DOHH2 (cell line): ENCODE measurements at regions not wholly inside any gene's neighbourhood (a gene's known extent, or its start where the extent isn't known, plus 50 kb on each side); places are given as distances from the start of the nearest gene placed in this dataset.

Experiments
- H3F3A ChIP-seq: fragments of 200-600 bp; sonication (generic), shearing (Covaris generic); 2 replicates; pipeline ENCODE4 v1.6.0; 2016; ENCODE audit warnings: antibody characterized with exemption, mild to moderate bottlenecking; ENCODE audit not compliant: control insufficient read depth, insufficient read depth
- H3K27ac ChIP-seq: fragments of 200-600 bp; sonication (generic); 2 replicates; pipeline ENCODE4 v1.5.1; 2014; ENCODE audit warnings: low read depth, mild to moderate bottlenecking, low read length, moderate library complexity
- H3K27me3 ChIP-seq: fragments of 200-600 bp; sonication (generic); 2 replicates; pipeline ENCODE4 v1.6.1; 2014; ENCODE audit warnings: mild to moderate bottlenecking, low read length, mixed read lengths; ENCODE audit not compliant: control insufficient read depth
- H3K36me3 ChIP-seq: fragments of 200-600 bp; sonication (generic); 2 replicates; pipeline ENCODE4 v1.6.1; 2014; ENCODE audit warnings: mild to moderate bottlenecking, low read length, moderate library complexity, mixed read lengths; ENCODE audit not compliant: control insufficient read depth
- H3K4me1 ChIP-seq: fragments of 200-600 bp; sonication (generic); 2 replicates; pipeline ENCODE4 v1.6.1; 2014; ENCODE audit warnings: mild to moderate bottlenecking, low read length, mixed read lengths; ENCODE audit not compliant: control insufficient read depth
- H3K4me2 ChIP-seq: fragments of 200-600 bp; sonication (generic); 2 replicates; pipeline ENCODE4 v1.6.0; 2014; ENCODE audit warnings: mild to moderate bottlenecking, low read length, moderate library complexity
- H3K4me3 ChIP-seq: fragments of 200-600 bp; sonication (generic); 2 replicates; pipeline ENCODE4 v1.5.1; 2014; ENCODE audit warnings: mild to moderate bottlenecking, low read length, mixed read lengths
- H3K79me2 ChIP-seq: fragments of 200-600 bp; sonication (generic); 2 replicates; pipeline ENCODE4 v1.6.1; 2014; ENCODE audit warnings: mild to moderate bottlenecking, low read length, mixed read lengths; ENCODE audit not compliant: control insufficient read depth
- H3K9me2 ChIP-seq: fragments of 200-600 bp; sonication (generic); replicated peaks from 2 replicates; pipeline ENCODE4 v1.6.1; 2014; ENCODE audit warnings: mild to moderate bottlenecking, low read length, mixed read lengths; ENCODE audit not compliant: control insufficient read depth
- H3K9me3 ChIP-seq: fragments of 200-600 bp; sonication (generic); 2 replicates; pipeline ENCODE4 v1.6.1; 2014; ENCODE audit warnings: antibody characterized with exemption, low read length, mixed read lengths; ENCODE audit not compliant: control insufficient read depth, insufficient read depth
- H4K20me1 ChIP-seq: fragments of 200-600 bp; sonication (generic); 2 replicates; pipeline ENCODE4 v1.6.0; 2014; ENCODE audit warnings: low read depth, mild to moderate bottlenecking, antibody characterized with exemption, low read length, moderate library complexity; ENCODE audit not compliant: control insufficient read depth, insufficient read depth
- CTCF ChIP-seq: fragments of 200-600 bp; sonication (generic); IDR thresholded peaks from one replicate; pipeline ENCODE4 v1.5.1; 2014; ENCODE audit warnings: antibody characterized with exemption, mild to moderate bottlenecking, low read depth, low read length; ENCODE audit not compliant: poor library complexity, severe bottlenecking
- EZH2phosphoT487 ChIP-seq: fragments of 200-600 bp; sonication (generic); IDR thresholded peaks from 2 replicates; pipeline ENCODE4 v1.6.1; 2017; ENCODE audit warnings: borderline replicate concordance, mild to moderate bottlenecking, antibody characterized with exemption, low read length, moderate library complexity, mixed read lengths

GRCh38 chr5:85143138-85143537, 758.5 kb upstream of the EDIL3 start:
- no peaks in the 10 kb centered on the region for H3K9me3 ChIP-seq
- H3K4me3 ChIP-seq, result no peak overlapping the region
- no peak for TF ChIP-seq CTCF
- TF ChIP-seq EZH2phosphoT487, result no peak
- no peak overlapping the region for H3K4me2 ChIP-seq
- no peaks in the 10 kb centered on the region for H4K20me1 ChIP-seq
- no peak overlapping the region for H3K27ac ChIP-seq
- H3K9me2 ChIP-seq, result no peaks in the 10 kb centered on the region
- no peaks in the 10 kb centered on the region for H3K27me3 ChIP-seq
- H3K4me1 ChIP-seq, result no peaks in the 10 kb centered on the region
- H3F3A ChIP-seq, result no peaks in the 10 kb centered on the region
- H3K79me2 ChIP-seq, result no peaks in the 10 kb centered on the region
- H3K36me3 ChIP-seq, result no peaks in the 10 kb centered on the region

GRCh38 chr5:85148701-85149100, 764.0 kb upstream of the EDIL3 start:
- no peak for TF ChIP-seq EZH2phosphoT487
- TF ChIP-seq CTCF, result no peak
- Histone ChIP-seq H3K36me3 (no peaks in the 10 kb centered on the region), H3K9me3 (no peaks in the 10 kb centered on the region), H3K27ac (no peak overlapping the region), H3K4me1 (no peaks in the 10 kb centered on the region), H3F3A (no peaks in the 10 kb centered on the region), H3K4me2 (no peak overlapping the region), H3K79me2 (no peaks in the 10 kb centered on the region), H3K9me2 (no peaks in the 10 kb centered on the region), H3K4me3 (no peak overlapping the region), H4K20me1 (no peaks in the 10 kb centered on the region), H3K27me3 (no peaks in the 10 kb centered on the region)

GRCh38 chr5:85159395-85159794, 774.7 kb upstream of the EDIL3 start:
- TF ChIP-seq CTCF (no peak), EZH2phosphoT487 (no peak)
- Histone ChIP-seq H3K27me3 (no peaks in the 10 kb centered on the region), H3K4me2 (no peak overlapping the region), H3F3A (no peaks in the 10 kb centered on the region), H3K79me2 (no peaks in the 10 kb centered on the region), H3K4me3 (no peak overlapping the region), H3K9me2 (no peaks in the 10 kb centered on the region), H3K4me1 (no peaks in the 10 kb centered on the region), H3K27ac (no peak overlapping the region), H3K9me3 (no peaks in the 10 kb centered on the region), H4K20me1 (no peaks in the 10 kb centered on the region), H3K36me3 (no peaks in the 10 kb centered on the region)

GRCh38 chr5:85168474-85168873, 783.8 kb upstream of the EDIL3 start:
- H3K9me3 ChIP-seq, result no peaks in the 10 kb centered on the region; the same call in 1 of the 2 replicates
- no peaks in the 10 kb centered on the region for H3K36me3 ChIP-seq
- H4K20me1 ChIP-seq, result no peaks in the 10 kb centered on the region
- TF ChIP-seq EZH2phosphoT487 (no peak), CTCF (no peak)
- no peaks in the 10 kb centered on the region for H3F3A ChIP-seq
- no peaks in the 10 kb centered on the region for H3K4me1 ChIP-seq
- H3K27me3 ChIP-seq, result no peaks in the 10 kb centered on the region
- H3K9me2 ChIP-seq, result no peaks in the 10 kb centered on the region
- no peaks in the 10 kb centered on the region for H3K79me2 ChIP-seq
- H3K27ac ChIP-seq, result no peak overlapping the region
- no peak overlapping the region for H3K4me2 ChIP-seq
- H3K4me3 ChIP-seq, result no peak overlapping the region
